ENCODE measurements at regions not wholly inside any gene's neighbourhood (a gene's known extent, or its start where the extent isn't known, plus 50 kb on each side); places are given as distances from the start of the nearest gene placed in this dataset.

GRCh38 chr17:72574675-72575510 is 454.1 kb downstream of the SOX9 start:
- TF ChIP-seq, protein P1, sequence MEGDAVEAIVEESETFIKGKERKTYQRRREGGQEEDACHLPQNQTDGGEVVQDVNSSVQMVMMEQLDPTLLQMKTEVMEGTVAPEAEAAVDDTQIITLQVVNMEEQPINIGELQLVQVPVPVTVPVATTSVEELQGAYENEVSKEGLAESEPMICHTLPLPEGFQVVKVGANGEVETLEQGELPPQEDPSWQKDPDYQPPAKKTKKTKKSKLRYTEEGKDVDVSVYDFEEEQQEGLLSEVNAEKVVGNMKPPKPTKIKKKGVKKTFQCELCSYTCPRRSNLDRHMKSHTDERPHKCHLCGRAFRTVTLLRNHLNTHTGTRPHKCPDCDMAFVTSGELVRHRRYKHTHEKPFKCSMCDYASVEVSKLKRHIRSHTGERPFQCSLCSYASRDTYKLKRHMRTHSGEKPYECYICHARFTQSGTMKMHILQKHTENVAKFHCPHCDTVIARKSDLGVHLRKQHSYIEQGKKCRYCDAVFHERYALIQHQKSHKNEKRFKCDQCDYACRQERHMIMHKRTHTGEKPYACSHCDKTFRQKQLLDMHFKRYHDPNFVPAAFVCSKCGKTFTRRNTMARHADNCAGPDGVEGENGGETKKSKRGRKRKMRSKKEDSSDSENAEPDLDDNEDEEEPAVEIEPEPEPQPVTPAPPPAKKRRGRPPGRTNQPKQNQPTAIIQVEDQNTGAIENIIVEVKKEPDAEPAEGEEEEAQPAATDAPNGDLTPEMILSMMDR (IDR thresholded peaks at IDR 0.05; ENCODE audit: unreplicated experiment), result no peak
- ChIA-PET POLR2A (no interaction called here), CTCF (interaction anchor here (0.9 to 1.7 kb wide), 3 partner anchors 13 to 18 kb away, joined by 3 to 6 read pairs (median 3); no protein-coding TSS in a partner anchor)
- peaks cover 50% of the 10 kb centered on the region for H3K4me1 Mint-ChIP-seq (ENCODE audit: insufficient read depth, unreplicated experiment)
- DNase-seq (ENCODE audit: unreplicated experiment), result no peak
- no peak overlapping the region for H3K27ac Mint-ChIP-seq (ENCODE audit: low read depth, unreplicated experiment)
- H3K27me3 Mint-ChIP-seq (ENCODE audit: insufficient read depth, unreplicated experiment), result no peaks in the 10 kb centered on the region
- H3K36me3 Mint-ChIP-seq (ENCODE audit: insufficient read depth, unreplicated experiment), result peaks cover 57% of the 10 kb centered on the region
- H3K9me3 Mint-ChIP-seq (ENCODE audit: unreplicated experiment), result no peaks in the 10 kb centered on the region
- BruUV-seq (replicated peaks), result no TSS peak
- H3K4me3 Mint-ChIP-seq (ENCODE audit: unreplicated experiment), result no peak overlapping the region
- intact Hi-C loops (cut with micrococcal nuclease), result no loop called here

GRCh38 chr17:72575542-72576233 is 454.9 kb downstream of the SOX9 start:
- TF ChIP-seq, protein P1 (IDR thresholded peaks at IDR 0.05; ENCODE audit: unreplicated experiment), result no peak
- intact Hi-C loops (cut with micrococcal nuclease), result no loop called here
- H3K4me1 Mint-ChIP-seq (ENCODE audit: insufficient read depth, unreplicated experiment), result peaks cover 56% of the 10 kb centered on the region
- no peaks in the 10 kb centered on the region for H3K27me3 Mint-ChIP-seq (ENCODE audit: insufficient read depth, unreplicated experiment)
- POLR2A ChIA-PET, result no interaction called here
- H3K36me3 Mint-ChIP-seq (ENCODE audit: insufficient read depth, unreplicated experiment), result peaks cover 62% of the 10 kb centered on the region
- no peaks in the 10 kb centered on the region for H3K9me3 Mint-ChIP-seq (ENCODE audit: unreplicated experiment)
- H3K27ac Mint-ChIP-seq (ENCODE audit: low read depth, unreplicated experiment), result no peak overlapping the region
- no peak overlapping the region for H3K4me3 Mint-ChIP-seq (ENCODE audit: unreplicated experiment)
- DNase-seq (ENCODE audit: unreplicated experiment), result no peak
- BruUV-seq (replicated peaks), result no TSS peak
- CTCF ChIA-PET, result interaction anchor here (1.7 kb wide), 1 partner anchor 16 kb away, joined by 6 read pairs; no protein-coding TSS in a partner anchor

DNA sequence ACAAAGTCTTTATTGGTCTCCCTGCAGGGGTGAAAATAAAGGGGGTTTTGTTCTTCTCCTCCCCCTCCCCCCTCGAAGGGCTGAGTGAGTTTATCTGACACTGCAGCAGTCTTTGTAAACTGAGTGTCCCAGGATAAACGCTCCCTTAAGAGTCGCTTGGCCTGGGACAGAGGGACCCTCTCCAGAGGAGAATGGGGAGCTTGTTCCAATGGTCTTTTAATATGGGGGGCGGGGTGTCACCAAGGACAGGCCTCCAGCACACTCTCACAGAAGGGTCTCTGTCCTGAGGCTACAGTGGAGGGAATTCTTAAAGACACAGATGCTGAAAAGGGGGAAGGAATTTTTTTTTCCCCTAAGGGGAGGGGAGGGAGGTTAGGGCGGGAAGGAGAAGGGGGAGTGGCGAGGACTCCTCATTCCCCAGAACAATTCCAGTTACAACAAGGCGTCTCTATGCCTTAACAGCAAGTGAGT is 455.5 kb downstream of the SOX9 start:
- DNase-seq (ENCODE audit: unreplicated experiment), result no peak
- no TSS peak for BruUV-seq (replicated peaks)
- H3K9me3 Mint-ChIP-seq (ENCODE audit: unreplicated experiment), result no peaks in the 10 kb centered on the region
- POLR2A ChIA-PET, result interaction anchor here (3.3 kb wide), 1 partner anchor 12 kb away, joined by 20 read pairs; no protein-coding TSS in a partner anchor
- no peak overlapping the region for H3K27ac Mint-ChIP-seq (ENCODE audit: low read depth, unreplicated experiment)
- H3K4me3 Mint-ChIP-seq (ENCODE audit: unreplicated experiment), result no peak overlapping the region
- peaks cover 60% of the 10 kb centered on the region for H3K4me1 Mint-ChIP-seq (ENCODE audit: insufficient read depth, unreplicated experiment)
- no peaks in the 10 kb centered on the region for H3K27me3 Mint-ChIP-seq (ENCODE audit: insufficient read depth, unreplicated experiment)
- TF ChIP-seq, protein P1 (IDR thresholded peaks at IDR 0.05; ENCODE audit: unreplicated experiment), result no peak
- peaks cover 59% of the 10 kb centered on the region for H3K36me3 Mint-ChIP-seq (ENCODE audit: insufficient read depth, unreplicated experiment)
- intact Hi-C loops (cut with micrococcal nuclease), result no loop called here
- CTCF ChIA-PET, result interaction anchor here (0.6 to 1.0 kb wide), 2 partner anchors 87 to 125 kb away, joined by 3 to 5 read pairs; no protein-coding TSS in a partner anchor
